Activated CD4-positive, CD25-positive, alpha-beta regulatory T cell (primary cell): ENCODE measurements at regions not wholly inside any gene's neighbourhood (a gene's known extent, or its start where the extent isn't known, plus 50 kb on each side); places are given as distances from the start of the nearest gene placed in this dataset.

Experiments used
- DNase-seq, 4 experiments: peaks; one replicate each; lab custom pipeline; 2025; lab: John Stamatoyannopoulos, UW

- no peak for DNase-seq
Measured at GRCh38 chr11:116162086-116162885, 610.5 kb downstream of the BUD13 start.

GRCh38 chr11:116148645-116149044 lies 624.1 kb downstream of the BUD13 start:
- DNase-seq, result no peak

GRCh38 chr11:116148056-116148455 lies 624.7 kb downstream of the BUD13 start:
- DNase-seq, result no peak

- DNase-seq, result no peak
Measured at GRCh38 chr11:116145187-116145865, 627.5 kb downstream of the BUD13 start.

GRCh38 chr11:116144387-116144958 lies 628.3 kb downstream of the BUD13 start:
- DNase-seq, result no peak

GRCh38 chr11:116138280-116138679 lies 634.1 kb upstream of the CADM1 start:
- DNase-seq, result no peak

- DNase-seq, result no peak
Measured at GRCh38 chr11:116137753-116138152, 633.5 kb upstream of the CADM1 start.

GRCh38 chr11:116136987-116137674 lies 632.9 kb upstream of the CADM1 start:
- no peak for DNase-seq

GRCh38 chr11:116135891-116136290 lies 631.7 kb upstream of the CADM1 start:
- no peak for DNase-seq

GRCh38 chr11:116134450-116134849 lies 630.2 kb upstream of the CADM1 start:
- DNase-seq, result no peak

GRCh38 chr11:116132273-116132978 lies 628.2 kb upstream of the CADM1 start:
- DNase-seq, result no peak

- no peak for DNase-seq
Measured at GRCh38 chr11:116130122-116130521, 625.9 kb upstream of the CADM1 start.

GRCh38 chr11:116129456-116129855 lies 625.2 kb upstream of the CADM1 start:
- no peak for DNase-seq

GRCh38 chr11:116126562-116126961 lies 622.3 kb upstream of the CADM1 start:
- DNase-seq, result no peak

- no peak for DNase-seq
Measured at GRCh38 chr11:116124922-116125714, 620.9 kb upstream of the CADM1 start.

- no peak for DNase-seq
Measured at GRCh38 chr11:116123739-116124138, 619.5 kb upstream of the CADM1 start.

GRCh38 chr11:116122697-116123472 lies 618.7 kb upstream of the CADM1 start:
- no peak for DNase-seq

GRCh38 chr11:116119158-116119557 lies 614.9 kb upstream of the CADM1 start:
- no peak for DNase-seq

- DNase-seq, result no peak
Measured at GRCh38 chr11:116118138-116118470, 613.9 kb upstream of the CADM1 start.

GRCh38 chr11:116117331-116118137 lies 613.3 kb upstream of the CADM1 start:
- no peak for DNase-seq
